Neural progenitor cell (in vitro differentiated cells): ENCODE measurements at regions not wholly inside any gene's neighbourhood (a gene's known extent, or its start where the extent isn't known, plus 50 kb on each side); places are given as distances from the start of the nearest gene placed in this dataset.

Experiments used
- DNase-seq: peaks from one replicate; pipeline ENCODE4 v3.0.0-alpha.2; 2016; ENCODE audit warnings: low spot score
- H2AFZ ChIP-seq: fragments of 200-600 bp; sonication (generic); replicated peaks from 2 replicates; pipeline ENCODE4 v1.6.1; 2016; ENCODE audit warnings: antibody characterized with exemption
- H3F3A ChIP-seq: fragments of 200-600 bp; sonication (generic); 2 replicates; pipeline ENCODE4 v1.6.1; 2016; ENCODE audit warnings: antibody characterized with exemption, low read depth
- H3K27ac ChIP-seq: fragments of 200-600 bp; sonication (generic); 2 replicates; pipeline ENCODE4 v1.5.1; 2016; ENCODE audit warnings: mild to moderate bottlenecking
- H3K27me3 ChIP-seq: fragments of 200-600 bp; sonication (generic); 2 replicates; pipeline ENCODE4 v1.6.1; 2016; ENCODE audit warnings: mild to moderate bottlenecking, moderate library complexity
- H3K36me3 ChIP-seq: fragments of 200-600 bp; sonication (generic); 2 replicates; pipeline ENCODE4 v1.5.1; 2016
- H3K4me1 ChIP-seq: fragments of 200-600 bp; sonication (generic); 2 replicates; pipeline ENCODE4 v1.6.1; 2016; ENCODE audit warnings: mixed run types
- H3K4me2 ChIP-seq: fragments of 200-600 bp; sonication (generic); 2 replicates; pipeline ENCODE4 v1.6.1; 2016
- H3K4me3 ChIP-seq: fragments of 200-600 bp; sonication (generic); 2 replicates; pipeline ENCODE4 v1.5.1; 2016
- H3K79me2 ChIP-seq: fragments of 200-600 bp; sonication (generic); 2 replicates; pipeline ENCODE4 v1.6.1; 2016; ENCODE audit warnings: low read depth
- H3K9ac ChIP-seq: fragments of 200-600 bp; sonication (generic); 2 replicates; pipeline ENCODE4 v1.6.1; 2016
- H3K9me3 ChIP-seq: fragments of 200-600 bp; sonication (generic); 2 replicates; pipeline ENCODE4 v1.5.1; 2016; ENCODE audit warnings: low read depth
- H4K20me1 ChIP-seq: fragments of 200-600 bp; sonication (generic); 2 replicates; pipeline ENCODE4 v1.6.1; 2016; ENCODE audit warnings: low read depth
- H3K27ac Mint-ChIP-seq: 3 replicates; pipeline ENCODE4 v1.8.0; 2021; ENCODE audit warnings: mixed read lengths
- H3K27me3 Mint-ChIP-seq: 2 replicates; pipeline ENCODE4 v1.8.0; 2022; ENCODE audit warnings: low read depth, mild to moderate bottlenecking, inconsistent platforms, moderate library complexity, mixed read lengths; ENCODE audit not compliant: insufficient read depth
- H3K36me3 Mint-ChIP-seq: 3 replicates; pipeline ENCODE4 v1.8.0; 2021; ENCODE audit warnings: mixed read lengths
- H3K4me1 Mint-ChIP-seq: 3 replicates; pipeline ENCODE4 v1.8.0; 2021; ENCODE audit warnings: mixed read lengths
- H3K4me3 Mint-ChIP-seq: 3 replicates; pipeline ENCODE4 v1.8.0; 2021; ENCODE audit warnings: mild to moderate bottlenecking, moderate library complexity, mixed read lengths
- H3K9me3 Mint-ChIP-seq: 3 replicates; pipeline ENCODE4 v1.8.0; 2020; ENCODE audit warnings: mixed read lengths
- EZH2 ChIP-seq: fragments of 200-600 bp; sonication (generic); IDR thresholded peaks from 2 replicates; pipeline ENCODE4 v1.6.1; 2017; ENCODE audit warnings: antibody characterized with exemption, mild to moderate bottlenecking, moderate library complexity
- EZH2phosphoT487 ChIP-seq: fragments of 200-600 bp; sonication (generic); IDR thresholded peaks from 2 replicates; pipeline ENCODE4 v1.6.1; 2017; ENCODE audit warnings: antibody characterized with exemption
- TF ChIP-seq, protein P1 (sequence below): fragments of 200-600 bp; sonication (generic); IDR thresholded peaks from 2 replicates; pipeline ENCODE4 v1.5.1; 2017; ENCODE audit warnings: antibody characterized with exemption, mild to moderate bottlenecking

- H3K27ac Mint-ChIP-seq: no peak overlapping the region
- no peaks in the 10 kb centered on the region for H3K9me3 ChIP-seq
- no peaks in the 10 kb centered on the region for H3K27me3 Mint-ChIP-seq
- no peak overlapping the region for H3K9ac ChIP-seq
- H3K4me2 ChIP-seq: no peak overlapping the region
- H3K4me1 ChIP-seq: no peaks in the 10 kb centered on the region
- H4K20me1 ChIP-seq: no peaks in the 10 kb centered on the region
- TF ChIP-seq EZH2phosphoT487: no peak
- TF ChIP-seq, protein P1, sequence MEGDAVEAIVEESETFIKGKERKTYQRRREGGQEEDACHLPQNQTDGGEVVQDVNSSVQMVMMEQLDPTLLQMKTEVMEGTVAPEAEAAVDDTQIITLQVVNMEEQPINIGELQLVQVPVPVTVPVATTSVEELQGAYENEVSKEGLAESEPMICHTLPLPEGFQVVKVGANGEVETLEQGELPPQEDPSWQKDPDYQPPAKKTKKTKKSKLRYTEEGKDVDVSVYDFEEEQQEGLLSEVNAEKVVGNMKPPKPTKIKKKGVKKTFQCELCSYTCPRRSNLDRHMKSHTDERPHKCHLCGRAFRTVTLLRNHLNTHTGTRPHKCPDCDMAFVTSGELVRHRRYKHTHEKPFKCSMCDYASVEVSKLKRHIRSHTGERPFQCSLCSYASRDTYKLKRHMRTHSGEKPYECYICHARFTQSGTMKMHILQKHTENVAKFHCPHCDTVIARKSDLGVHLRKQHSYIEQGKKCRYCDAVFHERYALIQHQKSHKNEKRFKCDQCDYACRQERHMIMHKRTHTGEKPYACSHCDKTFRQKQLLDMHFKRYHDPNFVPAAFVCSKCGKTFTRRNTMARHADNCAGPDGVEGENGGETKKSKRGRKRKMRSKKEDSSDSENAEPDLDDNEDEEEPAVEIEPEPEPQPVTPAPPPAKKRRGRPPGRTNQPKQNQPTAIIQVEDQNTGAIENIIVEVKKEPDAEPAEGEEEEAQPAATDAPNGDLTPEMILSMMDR: no peak
- TF ChIP-seq EZH2: no peak
- no peaks in the 10 kb centered on the region for H3K79me2 ChIP-seq
- H3K4me3 ChIP-seq: no peak overlapping the region
- H3F3A ChIP-seq: no peaks in the 10 kb centered on the region
- H3K36me3 ChIP-seq: no peaks in the 10 kb centered on the region
- H3K4me1 Mint-ChIP-seq: no peaks in the 10 kb centered on the region
- no peaks in the 10 kb centered on the region for H3K9me3 Mint-ChIP-seq
- no peak overlapping the region for H2AFZ ChIP-seq
- H3K27me3 ChIP-seq: no peaks in the 10 kb centered on the region
- no peak for DNase-seq
- H3K27ac ChIP-seq: no peak overlapping the region
- no peak overlapping the region for H3K4me3 Mint-ChIP-seq
- no peaks in the 10 kb centered on the region for H3K36me3 Mint-ChIP-seq
Observed at GRCh38 chr4:132383571-132384199, 765.4 kb upstream of the PCDH10 start.

DNA sequence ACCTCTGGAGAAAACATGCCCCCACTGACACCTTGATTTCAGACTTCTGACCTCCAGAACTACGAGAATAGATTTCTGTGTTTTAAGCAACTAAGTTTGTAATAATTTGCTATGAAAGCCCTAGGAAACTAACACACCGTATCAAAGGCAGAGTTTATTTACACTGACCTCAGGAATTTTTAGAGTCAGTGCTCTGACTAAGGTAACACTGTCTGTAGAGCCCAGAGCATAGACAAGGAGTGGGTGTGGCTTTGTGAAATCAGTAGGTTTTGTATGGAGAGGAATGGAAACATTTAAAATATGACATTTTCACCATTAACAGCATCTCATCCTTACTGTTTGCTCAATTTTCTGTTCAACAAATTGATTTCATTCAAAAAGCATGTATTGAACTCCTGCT, 764.4 kb upstream of the PCDH10 start:
- H3K79me2 ChIP-seq: no peaks in the 10 kb centered on the region
- H4K20me1 ChIP-seq: no peaks in the 10 kb centered on the region
- Mint-ChIP-seq H3K27me3 (no peaks in the 10 kb centered on the region), H3K4me1 (no peaks in the 10 kb centered on the region), H3K4me3 (no peak overlapping the region), H3K9me3 (no peaks in the 10 kb centered on the region), H3K36me3 (no peaks in the 10 kb centered on the region), H3K27ac (no peak overlapping the region)
- DNase-seq: no peak
- H3K27me3 ChIP-seq: no peaks in the 10 kb centered on the region
- no peak overlapping the region for H2AFZ ChIP-seq
- H3K27ac ChIP-seq: no peak overlapping the region
- H3K9me3 ChIP-seq: no peaks in the 10 kb centered on the region
- H3K4me3 ChIP-seq: no peak overlapping the region
- H3K36me3 ChIP-seq: no peaks in the 10 kb centered on the region
- no peaks in the 10 kb centered on the region for H3K4me1 ChIP-seq
- no peak overlapping the region for H3K9ac ChIP-seq
- no peak for TF ChIP-seq EZH2
- TF ChIP-seq, protein P1: no peak
- TF ChIP-seq EZH2phosphoT487: no peak
- H3F3A ChIP-seq: no peaks in the 10 kb centered on the region
- no peak overlapping the region for H3K4me2 ChIP-seq

GRCh38 chr4:132386130-132386529, 763.0 kb upstream of the PCDH10 start:
- Histone ChIP-seq H3F3A (no peaks in the 10 kb centered on the region), H3K9me3 (no peaks in the 10 kb centered on the region), H3K27me3 (no peaks in the 10 kb centered on the region), H3K36me3 (no peaks in the 10 kb centered on the region), H3K4me3 (no peak overlapping the region), H4K20me1 (no peaks in the 10 kb centered on the region), H3K9ac (no peak overlapping the region), H2AFZ (no peak overlapping the region), H3K27ac (no peak overlapping the region), H3K4me1 (no peaks in the 10 kb centered on the region), H3K79me2 (no peaks in the 10 kb centered on the region), H3K4me2 (no peak overlapping the region)
- no peak overlapping the region for H3K4me3 Mint-ChIP-seq
- TF ChIP-seq EZH2phosphoT487: no peak
- TF ChIP-seq EZH2: no peak
- TF ChIP-seq, protein P1: no peak
- no peaks in the 10 kb centered on the region for H3K27me3 Mint-ChIP-seq
- no peaks in the 10 kb centered on the region for H3K4me1 Mint-ChIP-seq
- H3K36me3 Mint-ChIP-seq: no peaks in the 10 kb centered on the region
- H3K27ac Mint-ChIP-seq: no peak overlapping the region
- H3K9me3 Mint-ChIP-seq: no peaks in the 10 kb centered on the region
- no peak for DNase-seq
